Stimulated activated CD8-positive, alpha-beta memory T cell treated with anti-CD3 and anti-CD28 coated beads, Interleukin-12 subunit alpha, Interleukin-12 subunit beta, amount 100 ng/mL, for 4 hours (primary cell): ENCODE measurements at regions not wholly inside any gene's neighbourhood (a gene's known extent, or its start where the extent isn't known, plus 50 kb on each side); places are given as distances from the start of the nearest gene placed in this dataset.
"Not testable (repeated sequence)": the region's sequence is repeated elsewhere in the genome, so short reads cannot be mapped to it uniquely, and the experiment has no call there.

ENCODE experiments used
- DNase-seq: peaks from one replicate; pipeline ENCODE4 v3.0.0-alpha.2; 2020; ENCODE audit warnings: low read depth

GRCh38 chr1:56107275-56107638, 472.1 kb downstream of the PLPP3 start:
- no peak for DNase-seq

- DNase-seq = no peak
These were observed 472.7 kb downstream of the PLPP3 start for GRCh38 chr1:56106531-56107274.

- DNase-seq = no peak
These were observed 474.0 kb downstream of the PLPP3 start for GRCh38 chr1:56105397-56105796.

- DNase-seq = no peak
These were observed 479.5 kb downstream of the PLPP3 start for GRCh38 chr1:56099766-56100265.

GRCh38 chr1:56098946-56099345, 480.4 kb downstream of the PLPP3 start:
- no peak for DNase-seq

GRCh38 chr1:56097713-56098112, 481.6 kb downstream of the PLPP3 start:
- DNase-seq = no peak

- DNase-seq = no peak
These were observed 483.4 kb downstream of the PLPP3 start for GRCh38 chr1:56095696-56096665.

GRCh38 chr1:56094168-56094567, 485.2 kb downstream of the PLPP3 start:
- no peak for DNase-seq

GRCh38 chr1:56092684-56093570, 486.4 kb downstream of the PLPP3 start:
- DNase-seq = no peak

- DNase-seq = not testable (repeated sequence)
These were observed 489.5 kb downstream of the PLPP3 start for GRCh38 chr1:56089826-56090225.

- no peak for DNase-seq
These were observed 495.1 kb downstream of the PLPP3 start for GRCh38 chr1:56084246-56084645.

GRCh38 chr1:56081736-56082135, 497.6 kb downstream of the PLPP3 start:
- no peak for DNase-seq

GRCh38 chr1:56081173-56081572, 498.2 kb downstream of the PLPP3 start:
- DNase-seq = no peak

- DNase-seq = no peak
These were observed 499.2 kb downstream of the PLPP3 start for GRCh38 chr1:56080123-56080522.

GRCh38 chr1:56079391-56079790, 500.0 kb downstream of the PLPP3 start:
- no peak for DNase-seq

GRCh38 chr1:56077206-56077605, 502.2 kb downstream of the PLPP3 start:
- no peak for DNase-seq

GRCh38 chr1:56074007-56074651, 505.2 kb downstream of the PLPP3 start:
- DNase-seq = no peak

GRCh38 chr1:56073614-56074006, 505.8 kb downstream of the PLPP3 start:
- DNase-seq = no peak

GRCh38 chr1:56073206-56073605, 506.2 kb downstream of the PLPP3 start:
- no peak for DNase-seq

GRCh38 chr1:56072310-56072709, 507.1 kb downstream of the PLPP3 start:
- DNase-seq = no peak

- no peak for DNase-seq
These were observed 508.0 kb downstream of the PLPP3 start for GRCh38 chr1:56071351-56071750.
